ENCODE measurements at regions not wholly inside any gene's neighbourhood (a gene's known extent, or its start where the extent isn't known, plus 50 kb on each side); places are given as distances from the start of the nearest gene placed in this dataset.
"Not testable (repeated sequence)": the region's sequence is repeated elsewhere in the genome, so short reads cannot be mapped to it uniquely, and the experiment has no call there.

GRCh38 chr14:105742904-105743701 lies 216.7 kb downstream of the TMEM121 start:
- TF ChIP-seq, protein P1, sequence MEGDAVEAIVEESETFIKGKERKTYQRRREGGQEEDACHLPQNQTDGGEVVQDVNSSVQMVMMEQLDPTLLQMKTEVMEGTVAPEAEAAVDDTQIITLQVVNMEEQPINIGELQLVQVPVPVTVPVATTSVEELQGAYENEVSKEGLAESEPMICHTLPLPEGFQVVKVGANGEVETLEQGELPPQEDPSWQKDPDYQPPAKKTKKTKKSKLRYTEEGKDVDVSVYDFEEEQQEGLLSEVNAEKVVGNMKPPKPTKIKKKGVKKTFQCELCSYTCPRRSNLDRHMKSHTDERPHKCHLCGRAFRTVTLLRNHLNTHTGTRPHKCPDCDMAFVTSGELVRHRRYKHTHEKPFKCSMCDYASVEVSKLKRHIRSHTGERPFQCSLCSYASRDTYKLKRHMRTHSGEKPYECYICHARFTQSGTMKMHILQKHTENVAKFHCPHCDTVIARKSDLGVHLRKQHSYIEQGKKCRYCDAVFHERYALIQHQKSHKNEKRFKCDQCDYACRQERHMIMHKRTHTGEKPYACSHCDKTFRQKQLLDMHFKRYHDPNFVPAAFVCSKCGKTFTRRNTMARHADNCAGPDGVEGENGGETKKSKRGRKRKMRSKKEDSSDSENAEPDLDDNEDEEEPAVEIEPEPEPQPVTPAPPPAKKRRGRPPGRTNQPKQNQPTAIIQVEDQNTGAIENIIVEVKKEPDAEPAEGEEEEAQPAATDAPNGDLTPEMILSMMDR (IDR thresholded peaks at IDR 0.05), result not testable (repeated sequence)
- not testable (repeated sequence) for TF ChIP-seq ZFX (IDR thresholded peaks at IDR 0.05; ENCODE audit: borderline replicate concordance)

Measured in 22Rv1 (cell line).